ENCODE measurements at regions not wholly inside any gene's neighbourhood (a gene's known extent, or its start where the extent isn't known, plus 50 kb on each side); places are given as distances from the start of the nearest gene placed in this dataset.
A peak's percentile ranks its signal among the peaks of the same experiment; 100 is the strongest.

- Histone ChIP-seq H3K36me3 (no peaks in the 10 kb centered on the region), H3K4me3 (no peak overlapping the region), H3K27me3 (replicated peaks; ENCODE audit: insufficient read depth) (no peaks in the 10 kb centered on the region), H3K9me3 (no peaks in the 10 kb centered on the region), H3K4me1 (ENCODE audit: control insufficient read depth in 1 of 2, low read depth in 2 of 2) (no peaks in the 10 kb centered on the region), H3K27ac (no peak overlapping the region)
- TF ChIP-seq, protein P1, sequence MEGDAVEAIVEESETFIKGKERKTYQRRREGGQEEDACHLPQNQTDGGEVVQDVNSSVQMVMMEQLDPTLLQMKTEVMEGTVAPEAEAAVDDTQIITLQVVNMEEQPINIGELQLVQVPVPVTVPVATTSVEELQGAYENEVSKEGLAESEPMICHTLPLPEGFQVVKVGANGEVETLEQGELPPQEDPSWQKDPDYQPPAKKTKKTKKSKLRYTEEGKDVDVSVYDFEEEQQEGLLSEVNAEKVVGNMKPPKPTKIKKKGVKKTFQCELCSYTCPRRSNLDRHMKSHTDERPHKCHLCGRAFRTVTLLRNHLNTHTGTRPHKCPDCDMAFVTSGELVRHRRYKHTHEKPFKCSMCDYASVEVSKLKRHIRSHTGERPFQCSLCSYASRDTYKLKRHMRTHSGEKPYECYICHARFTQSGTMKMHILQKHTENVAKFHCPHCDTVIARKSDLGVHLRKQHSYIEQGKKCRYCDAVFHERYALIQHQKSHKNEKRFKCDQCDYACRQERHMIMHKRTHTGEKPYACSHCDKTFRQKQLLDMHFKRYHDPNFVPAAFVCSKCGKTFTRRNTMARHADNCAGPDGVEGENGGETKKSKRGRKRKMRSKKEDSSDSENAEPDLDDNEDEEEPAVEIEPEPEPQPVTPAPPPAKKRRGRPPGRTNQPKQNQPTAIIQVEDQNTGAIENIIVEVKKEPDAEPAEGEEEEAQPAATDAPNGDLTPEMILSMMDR (IDR thresholded peaks at IDR 0.05), result no peak
- no peak for DNase-seq (ENCODE audit: low spot score)
- no peak for ATAC-seq (ENCODE audit: insufficient number of reproducible peaks, low FRiP score, low read depth)
These were observed 213.4 kb upstream of the EOMES start for GRCh38 chr3:27935492-27935891.

DNA sequence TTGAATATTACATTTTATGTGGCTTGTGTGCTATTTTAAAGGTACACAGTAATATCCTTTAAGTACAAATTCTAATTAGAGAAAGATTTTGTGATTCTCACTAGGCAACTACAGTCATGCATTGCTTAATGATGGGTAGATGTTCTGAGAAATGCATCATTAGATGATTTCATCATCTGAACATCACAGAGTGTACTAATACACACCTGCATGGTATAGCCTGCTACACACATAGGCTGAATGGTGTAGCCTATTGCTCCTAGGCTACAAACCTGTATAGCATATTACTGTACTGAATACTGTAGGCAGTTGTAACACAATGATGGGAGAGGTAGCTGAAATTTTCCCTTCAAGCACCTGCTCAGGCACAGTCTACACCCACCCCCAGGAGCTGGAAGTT lies 217.4 kb upstream of the EOMES start:
- no peak for DNase-seq (ENCODE audit: low spot score)
- Histone ChIP-seq H3K4me1 (ENCODE audit: control insufficient read depth in 1 of 2, low read depth in 2 of 2) (no peaks in the 10 kb centered on the region), H3K4me3 (no peak overlapping the region), H3K9me3 (no peaks in the 10 kb centered on the region), H3K27me3 (replicated peaks; ENCODE audit: insufficient read depth) (no peaks in the 10 kb centered on the region), H3K27ac (no peak overlapping the region), H3K36me3 (no peaks in the 10 kb centered on the region)
- TF ChIP-seq, protein P1 (IDR thresholded peaks at IDR 0.05), result no peak
- ATAC-seq (ENCODE audit: insufficient number of reproducible peaks, low FRiP score, low read depth), result no peak

GRCh38 chr3:27939940-27940339 lies 217.8 kb upstream of the EOMES start:
- H3K36me3 ChIP-seq, result no peaks in the 10 kb centered on the region
- H3K4me3 ChIP-seq, result no peak overlapping the region
- H3K4me1 ChIP-seq (ENCODE audit: control insufficient read depth in 1 of 2, low read depth in 2 of 2), result no peaks in the 10 kb centered on the region
- no peak overlapping the region for H3K27ac ChIP-seq
- H3K9me3 ChIP-seq, result no peaks in the 10 kb centered on the region
- no peak for DNase-seq (ENCODE audit: low spot score)
- H3K27me3 ChIP-seq (replicated peaks; ENCODE audit: insufficient read depth), result no peaks in the 10 kb centered on the region
- no peak for ATAC-seq (ENCODE audit: insufficient number of reproducible peaks, low FRiP score, low read depth)
- TF ChIP-seq, protein P1 (IDR thresholded peaks at IDR 0.05), result no peak

- no peaks in the 10 kb centered on the region for H3K27me3 ChIP-seq (replicated peaks; ENCODE audit: insufficient read depth)
- H3K36me3 ChIP-seq, result no peaks in the 10 kb centered on the region
- TF ChIP-seq, protein P1 (IDR thresholded peaks at IDR 0.05), result peak; percentile 9
- H3K4me1 ChIP-seq (ENCODE audit: control insufficient read depth in 1 of 2, low read depth in 2 of 2), result no peaks in the 10 kb centered on the region
- H3K27ac ChIP-seq, result no peak overlapping the region
- H3K9me3 ChIP-seq, result no peaks in the 10 kb centered on the region
- ATAC-seq (ENCODE audit: insufficient number of reproducible peaks, low FRiP score, low read depth) (no peak), DNase-seq (ENCODE audit: low spot score) (no peak)
- no peak overlapping the region for H3K4me3 ChIP-seq
These were observed 221.0 kb upstream of the EOMES start for GRCh38 chr3:27943106-27943505.

DNA sequence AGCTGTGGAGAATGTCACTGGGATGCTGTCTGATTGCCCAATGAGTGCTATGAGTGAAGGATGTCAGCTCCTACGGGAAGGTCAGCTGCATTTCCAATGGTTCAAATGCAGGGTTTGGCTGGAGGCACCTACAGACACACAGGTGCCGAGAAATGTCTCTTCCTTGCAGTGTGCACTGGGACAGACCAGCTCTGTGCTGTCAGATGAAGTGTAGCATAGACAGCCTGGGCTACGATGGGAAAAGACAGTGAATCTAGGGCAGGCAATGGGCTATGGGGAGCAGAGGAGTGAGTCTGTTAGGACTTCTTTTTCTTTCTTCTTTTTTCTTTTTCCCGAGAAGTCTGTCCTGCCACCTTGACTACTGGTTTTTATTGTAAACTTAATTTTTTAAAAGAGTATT lies 223.1 kb upstream of the EOMES start:
- Histone ChIP-seq H3K4me1 (ENCODE audit: control insufficient read depth in 1 of 2, low read depth in 2 of 2) (no peaks in the 10 kb centered on the region), H3K27me3 (replicated peaks; ENCODE audit: insufficient read depth) (no peaks in the 10 kb centered on the region), H3K36me3 (no peaks in the 10 kb centered on the region), H3K9me3 (no peaks in the 10 kb centered on the region), H3K27ac (no peak overlapping the region), H3K4me3 (no peak overlapping the region)
- TF ChIP-seq, protein P1 (IDR thresholded peaks at IDR 0.05), result no peak
- ATAC-seq (ENCODE audit: insufficient number of reproducible peaks, low FRiP score, low read depth), result no peak
- DNase-seq (ENCODE audit: low spot score), result no peak
